ENCODE measurements at regions not wholly inside any gene's neighbourhood (a gene's known extent, or its start where the extent isn't known, plus 50 kb on each side); places are given as distances from the start of the nearest gene placed in this dataset.

DNA sequence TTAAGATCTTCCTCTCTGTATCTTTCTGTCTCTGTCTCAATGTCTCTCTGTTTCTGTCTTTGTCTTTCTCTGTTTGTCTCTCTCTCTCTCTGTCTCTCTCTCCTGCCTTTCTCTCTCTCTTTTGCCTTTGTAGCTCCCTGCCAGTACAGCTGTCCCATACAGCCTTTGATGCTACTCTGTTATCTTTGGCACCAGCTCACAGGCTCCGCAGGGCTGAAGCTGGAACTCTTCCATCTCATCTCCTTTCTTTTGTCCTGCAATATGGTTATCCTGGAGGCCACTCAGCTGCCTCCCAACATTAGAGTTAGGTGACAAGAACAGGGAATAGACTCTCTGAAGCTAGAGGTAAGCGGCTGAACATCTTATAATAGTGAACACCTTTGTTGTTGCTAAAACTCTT is 354.3 kb upstream of the NEGR1 start:
- POLR2A ChIA-PET, result interaction anchor here (0.6 kb wide), 1 partner anchor 10 kb away, joined by 3 read pairs; no protein-coding TSS in a partner anchor
- DNase-seq (ENCODE audit: low read depth), result no peak
- CTCF ChIA-PET, result interaction anchor here (0.9 to 1.1 kb wide), 2 partner anchors 12 to 13 kb away, joined by 3 to 4 read pairs; no protein-coding TSS in a partner anchor

DNA sequence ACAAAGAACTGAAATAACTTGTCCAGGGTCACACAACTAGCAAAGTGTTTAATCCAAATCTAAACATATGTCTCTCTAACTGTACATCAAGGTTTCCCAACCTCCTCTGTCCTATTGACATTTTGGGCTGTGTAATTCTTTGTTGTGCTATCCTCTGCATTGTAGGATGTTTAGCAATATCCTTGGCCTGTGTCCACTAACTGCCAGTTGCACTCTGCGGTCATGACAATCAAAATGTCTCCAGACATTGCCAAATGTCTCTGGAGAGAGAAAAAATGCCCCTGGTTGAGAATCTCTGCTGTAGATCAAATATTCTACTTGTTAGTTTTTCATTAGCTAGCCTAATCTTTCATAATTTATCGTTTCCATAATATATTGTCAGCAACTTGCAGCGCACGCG is 353.4 kb upstream of the NEGR1 start:
- TF ChIP-seq, protein P1, sequence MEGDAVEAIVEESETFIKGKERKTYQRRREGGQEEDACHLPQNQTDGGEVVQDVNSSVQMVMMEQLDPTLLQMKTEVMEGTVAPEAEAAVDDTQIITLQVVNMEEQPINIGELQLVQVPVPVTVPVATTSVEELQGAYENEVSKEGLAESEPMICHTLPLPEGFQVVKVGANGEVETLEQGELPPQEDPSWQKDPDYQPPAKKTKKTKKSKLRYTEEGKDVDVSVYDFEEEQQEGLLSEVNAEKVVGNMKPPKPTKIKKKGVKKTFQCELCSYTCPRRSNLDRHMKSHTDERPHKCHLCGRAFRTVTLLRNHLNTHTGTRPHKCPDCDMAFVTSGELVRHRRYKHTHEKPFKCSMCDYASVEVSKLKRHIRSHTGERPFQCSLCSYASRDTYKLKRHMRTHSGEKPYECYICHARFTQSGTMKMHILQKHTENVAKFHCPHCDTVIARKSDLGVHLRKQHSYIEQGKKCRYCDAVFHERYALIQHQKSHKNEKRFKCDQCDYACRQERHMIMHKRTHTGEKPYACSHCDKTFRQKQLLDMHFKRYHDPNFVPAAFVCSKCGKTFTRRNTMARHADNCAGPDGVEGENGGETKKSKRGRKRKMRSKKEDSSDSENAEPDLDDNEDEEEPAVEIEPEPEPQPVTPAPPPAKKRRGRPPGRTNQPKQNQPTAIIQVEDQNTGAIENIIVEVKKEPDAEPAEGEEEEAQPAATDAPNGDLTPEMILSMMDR (IDR thresholded peaks at IDR 0.05; ENCODE audit: insufficient read depth, low read depth, low read length), result no peak
- ChIA-PET POLR2A (no interaction called here), CTCF (interaction anchor here (0.6 to 1.4 kb wide), 2 partner anchors 12 to 70 kb away, joined by 3 to 4 read pairs; no protein-coding TSS in a partner anchor)
- DNase-seq (ENCODE audit: low read depth), result no peak
- Histone ChIP-seq H3K27me3 (ENCODE audit: control insufficient read depth, insufficient read depth, low read length) (no peaks in the 10 kb centered on the region; the same call in 1 of the 2 replicates), H3K4me3 (ENCODE audit: low read depth, low read length) (no peak overlapping the region), H3K36me3 (ENCODE audit: control insufficient read depth, insufficient read depth, low read length) (no peaks in the 10 kb centered on the region)

More for the DNA sequence above, 354.3 kb upstream of the NEGR1 start:
- Histone ChIP-seq H3K4me3 (ENCODE audit: low read depth, low read length) (no peak overlapping the region), H3K36me3 (ENCODE audit: control insufficient read depth, insufficient read depth, low read length) (no peaks in the 10 kb centered on the region), H3K27me3 (ENCODE audit: control insufficient read depth, insufficient read depth, low read length) (no peaks in the 10 kb centered on the region; the same call in 1 of the 2 replicates)
- TF ChIP-seq, protein P1 (IDR thresholded peaks at IDR 0.05; ENCODE audit: insufficient read depth, low read depth, low read length), result no peak

DNA sequence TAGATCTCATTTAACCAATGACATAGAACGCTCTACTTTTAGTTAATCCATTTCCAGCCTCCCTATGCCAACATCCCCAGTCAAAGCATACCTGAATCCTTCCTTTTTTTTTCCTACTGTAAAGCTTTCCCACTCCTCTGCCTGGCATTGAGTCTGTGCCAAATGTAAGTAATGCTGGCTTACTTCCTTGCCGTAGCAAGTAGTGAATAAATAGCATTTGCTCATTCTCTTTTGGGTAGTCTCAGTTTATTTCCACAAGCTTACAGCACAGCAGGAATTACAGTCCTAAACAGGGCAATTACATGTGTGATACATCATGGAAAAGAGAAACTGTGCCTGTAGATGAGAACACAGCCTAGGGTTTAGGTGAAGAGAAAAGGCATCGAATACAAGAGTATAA is 352.6 kb upstream of the NEGR1 start:
- no peak for DNase-seq (ENCODE audit: low read depth)
- ChIA-PET CTCF (interaction anchor here (1.4 kb wide), 1 partner anchor 11 kb away, joined by 4 read pairs; no protein-coding TSS in a partner anchor), POLR2A (no interaction called here)
- TF ChIP-seq, protein P1 (IDR thresholded peaks at IDR 0.05; ENCODE audit: insufficient read depth, low read depth, low read length), result no peak
- Histone ChIP-seq H3K36me3 (ENCODE audit: control insufficient read depth, insufficient read depth, low read length) (no peaks in the 10 kb centered on the region), H3K4me3 (ENCODE audit: low read depth, low read length) (no peak overlapping the region), H3K27me3 (ENCODE audit: control insufficient read depth, insufficient read depth, low read length) (no peaks in the 10 kb centered on the region; the same call in 1 of the 2 replicates)

DNA sequence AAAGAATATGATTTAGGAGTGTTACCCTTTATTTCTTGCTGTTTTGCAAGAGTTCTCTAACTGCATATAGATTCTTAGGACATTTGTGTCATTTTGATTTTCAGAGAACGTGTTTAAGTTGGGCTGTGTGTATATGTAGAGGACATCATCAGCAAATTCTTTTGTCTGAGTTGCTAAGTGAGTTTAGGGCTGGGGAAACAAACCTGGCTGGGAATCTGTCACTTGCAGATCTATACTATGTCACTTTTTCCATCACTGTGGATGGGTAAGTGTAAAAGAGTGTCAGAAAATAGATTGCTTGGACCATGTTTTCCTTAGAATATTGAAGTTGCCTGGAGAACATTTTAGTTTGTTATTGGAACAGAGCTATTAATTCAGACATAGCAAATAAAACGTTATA is 349.1 kb upstream of the NEGR1 start:
- POLR2A ChIA-PET, result no interaction called here
- Histone ChIP-seq H3K27me3 (ENCODE audit: control insufficient read depth, insufficient read depth, low read length) (no peaks in the 10 kb centered on the region), H3K4me3 (ENCODE audit: low read depth, low read length) (no peak overlapping the region), H3K36me3 (ENCODE audit: control insufficient read depth, insufficient read depth, low read length) (no peaks in the 10 kb centered on the region)
- TF ChIP-seq, protein P1 (IDR thresholded peaks at IDR 0.05; ENCODE audit: insufficient read depth, low read depth, low read length), result no peak
- CTCF ChIA-PET, result no interaction called here
- DNase-seq (ENCODE audit: low read depth), result no peak

DNA sequence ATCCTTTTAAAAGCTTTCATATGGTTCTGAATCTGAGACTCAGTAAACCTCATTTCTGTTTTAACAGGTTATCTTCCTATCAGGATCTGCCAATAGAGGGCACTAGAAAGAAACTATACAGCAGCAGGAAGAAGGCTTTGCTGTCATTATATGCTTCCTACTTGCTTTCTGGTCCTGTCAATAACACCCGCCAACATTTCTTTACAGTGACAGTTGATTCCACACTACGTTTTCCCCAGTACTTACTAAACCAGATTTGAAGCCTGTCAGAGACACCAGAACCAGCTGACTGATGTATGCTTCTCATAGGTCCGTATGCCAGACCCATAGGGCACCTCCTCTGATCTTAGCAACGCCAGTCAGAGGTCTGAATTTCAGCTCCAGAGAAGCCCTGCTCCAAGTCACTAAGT is 341.0 kb upstream of the NEGR1 start:
- Histone ChIP-seq H3K4me3 (ENCODE audit: low read depth, low read length) (peak overlapping the region; percentile 29; the same call in 1 of the 2 replicates), H3K27me3 (ENCODE audit: control insufficient read depth, insufficient read depth, low read length) (no peaks in the 10 kb centered on the region), H3K36me3 (ENCODE audit: control insufficient read depth, insufficient read depth, low read length) (no peaks in the 10 kb centered on the region)
- POLR2A ChIA-PET, result no interaction called here
- CTCF ChIA-PET, result interaction anchor here (0.7 to 1.2 kb wide), 8 partner anchors 8 to 344 kb away, joined by 3 to 4 read pairs (median 4); no protein-coding TSS in a partner anchor
- no peak for DNase-seq (ENCODE audit: low read depth)
- TF ChIP-seq, protein P1 (IDR thresholded peaks at IDR 0.05; ENCODE audit: insufficient read depth, low read depth, low read length), result peak; percentile 63

All from BJ (cell line).